Astrocyte of the cerebellum (primary cell): ENCODE measurements at regions not wholly inside any gene's neighbourhood (a gene's known extent, or its start where the extent isn't known, plus 50 kb on each side); places are given as distances from the start of the nearest gene placed in this dataset.
"Not testable (repeated sequence)": the region's sequence is repeated elsewhere in the genome, so short reads cannot be mapped to it uniquely, and the experiment has no call there.

ENCODE experiments used
- DNase-seq: peaks from one replicate; pipeline ENCODE4 v3.0.0-alpha.2; 2011; ENCODE audit warnings: low read depth
- H3K4me3 ChIP-seq: 2 replicates; pipeline ENCODE4 v1.5.1; 2011; ENCODE audit warnings: mild to moderate bottlenecking, low read depth, low read length, moderate library complexity
- CTCF ChIP-seq: IDR thresholded peaks from 2 replicates; pipeline ENCODE4 v1.5.1; 2012; ENCODE audit warnings: low read length, low read depth, moderate library complexity, mild to moderate bottlenecking; ENCODE audit errors: missing control alignments
- in situ Hi-C: cut with HindIII; loops from 2 replicates; pipeline ENCODE4 v1.10.0; 2017; ENCODE audit warnings: low sequenced_read_pairs

GRCh38 chr4:138344851-138345250 is 102.7 kb upstream of the SLC7A11 start:
- in situ Hi-C loops = no loop called here
- no peak for TF ChIP-seq CTCF

GRCh38 chr4:138344054-138344453 is 101.9 kb upstream of the SLC7A11 start:
- DNase-seq = no peak
- no peak for TF ChIP-seq CTCF
- H3K4me3 ChIP-seq = no peak overlapping the region
- in situ Hi-C loops = no loop called here

More at GRCh38 chr4:138344851-138345250, 102.7 kb upstream of the SLC7A11 start:
- H3K4me3 ChIP-seq = no peak overlapping the region
- DNase-seq = no peak

GRCh38 chr4:138341739-138342415 is 99.7 kb upstream of the SLC7A11 start:
- no peak overlapping the region for H3K4me3 ChIP-seq
- no peak for DNase-seq
- TF ChIP-seq CTCF = no peak
- in situ Hi-C loops = no loop called here

GRCh38 chr4:138338840-138339239 is 96.7 kb upstream of the SLC7A11 start:
- no peak for DNase-seq
- H3K4me3 ChIP-seq = no peak overlapping the region
- in situ Hi-C loops = no loop called here
- TF ChIP-seq CTCF = no peak

- H3K4me3 ChIP-seq, DNase-seq, in situ Hi-C loops: not testable (repeated sequence)
Observed at GRCh38 chr4:138338222-138338621, 96.1 kb upstream of the SLC7A11 start.

- no peak overlapping the region for H3K4me3 ChIP-seq
- in situ Hi-C loops = no loop called here
- no peak for TF ChIP-seq CTCF
- DNase-seq = no peak
Observed at GRCh38 chr4:138334346-138335016, 92.3 kb upstream of the SLC7A11 start.

- H3K4me3 ChIP-seq, in situ Hi-C loops, DNase-seq: not testable (repeated sequence)
Observed at GRCh38 chr4:138332415-138332814, 90.3 kb upstream of the SLC7A11 start.
